Ascending aorta (tissue), 2 donors: ENCODE measurements at regions not wholly inside any gene's neighbourhood (a gene's known extent, or its start where the extent isn't known, plus 50 kb on each side); places are given as distances from the start of the nearest gene placed in this dataset.

Experiments used
- DNase-seq, 2 donors: peaks; one replicate each; pipeline ENCODE4 v3.0.0-alpha.2; 2019; ENCODE audit warnings: low spot score in 2 of 2
- H3K27ac ChIP-seq, 2 donors: fragments of 200-600 bp; sonication (generic); one replicate each; pipeline ENCODE4 v1.5.1; 2016 to 2017; ENCODE audit warnings: mild to moderate bottlenecking in 1 of 2
- H3K27me3 ChIP-seq: fragments of 200-600 bp; sonication (generic); one replicate; pipeline ENCODE4 v1.5.1; 2017
- H3K36me3 ChIP-seq, 2 donors: fragments of 200-600 bp; sonication (generic); one replicate each; pipeline ENCODE4 v1.5.1; 2016
- H3K4me1 ChIP-seq, 2 donors: fragments of 200-600 bp; sonication (generic); one replicate each; pipeline ENCODE4 v1.5.1; 2016 to 2017; ENCODE audit warnings: mild to moderate bottlenecking in 1 of 2
- H3K4me3 ChIP-seq, 2 donors: fragments of 200-600 bp; sonication (generic); one replicate each; pipeline ENCODE4 v1.5.1; 2016 to 2017; ENCODE audit warnings: mild to moderate bottlenecking in 1 of 2
- H3K9me3 ChIP-seq, 2 donors: fragments of 200-600 bp; sonication (generic); one replicate each; pipeline ENCODE4 v1.5.1; 2016
- CTCF ChIP-seq, 3 experiments: fragments of 200-600 bp in 2 of 3; fragments of 450-650 bp in 1 of 3; sonication (generic) in 2 of 3; IDR thresholded peaks; one replicate each; pipeline ENCODE4 v1.5.1; 2016 to 2019; ENCODE audit warnings: antibody characterized with exemption in 3 of 3, mild to moderate bottlenecking in 1 of 3, moderate library complexity in 1 of 3
- intact Hi-C: fragments of 100-400 bp; cut with DNase I; formaldehyde crosslinking; loops from one replicate; pipeline ENCODE4 v1.15.1; 2023

GRCh38 chr1:98129491-98129890 is 208.7 kb upstream of the DPYD start:
- intact Hi-C loops = no loop called here
- TF ChIP-seq CTCF (IDR thresholded peaks at IDR 0.05) = no peak

GRCh38 chr1:98126740-98127139 is 205.9 kb upstream of the DPYD start:
- intact Hi-C loops = no loop called here
- TF ChIP-seq CTCF (IDR thresholded peaks at IDR 0.05) = no peak
- H3K9me3 ChIP-seq = no peaks in the 10 kb centered on the region

More at GRCh38 chr1:98129491-98129890, 208.7 kb upstream of the DPYD start:
- Histone ChIP-seq H3K4me3 (no peak overlapping the region), H3K9me3 (no peaks in the 10 kb centered on the region), H3K4me1 (no peaks in the 10 kb centered on the region), H3K36me3 (no peaks in the 10 kb centered on the region), H3K27ac (no peak overlapping the region), H3K27me3 (no peaks in the 10 kb centered on the region)
- DNase-seq = no peak

GRCh38 chr1:98121646-98122045 is 200.8 kb upstream of the DPYD start:
- Histone ChIP-seq H3K27me3 (no peaks in the 10 kb centered on the region), H3K36me3 (no peaks in the 10 kb centered on the region), H3K9me3 (no peaks in the 10 kb centered on the region), H3K27ac (no peak overlapping the region), H3K4me1 (no peaks in the 10 kb centered on the region), H3K4me3 (no peak overlapping the region)
- DNase-seq = no peak
- TF ChIP-seq CTCF (IDR thresholded peaks at IDR 0.05) = no peak
- intact Hi-C loops = no loop called here

More at GRCh38 chr1:98126740-98127139, 205.9 kb upstream of the DPYD start:
- H3K27me3 ChIP-seq = no peaks in the 10 kb centered on the region
- H3K4me3 ChIP-seq = no peak overlapping the region
- DNase-seq = no peak
- no peak overlapping the region for H3K27ac ChIP-seq
- no peaks in the 10 kb centered on the region for H3K4me1 ChIP-seq
- H3K36me3 ChIP-seq = no peaks in the 10 kb centered on the region

GRCh38 chr1:98119796-98120195 is 199.0 kb upstream of the DPYD start:
- Histone ChIP-seq H3K27me3 (no peaks in the 10 kb centered on the region), H3K36me3 (no peaks in the 10 kb centered on the region), H3K4me3 (no peak overlapping the region), H3K27ac (no peak overlapping the region), H3K9me3 (no peaks in the 10 kb centered on the region), H3K4me1 (no peaks in the 10 kb centered on the region)
- TF ChIP-seq CTCF (IDR thresholded peaks at IDR 0.05) = no peak
- DNase-seq = no peak
- intact Hi-C loops = no loop called here

- Histone ChIP-seq H3K27me3 (no peaks in the 10 kb centered on the region), H3K4me3 (no peak overlapping the region), H3K4me1 (no peaks in the 10 kb centered on the region), H3K36me3 (no peaks in the 10 kb centered on the region), H3K9me3 (no peaks in the 10 kb centered on the region), H3K27ac (no peak overlapping the region)
- DNase-seq = no peak
- no peak for TF ChIP-seq CTCF (IDR thresholded peaks at IDR 0.05)
- intact Hi-C loops = no loop called here
These were observed 193.0 kb upstream of the DPYD start for GRCh38 chr1:98113811-98114210.

- peaks cover 0 to 5% of the 10 kb centered on the region in 2 donors for H3K9me3 ChIP-seq
- intact Hi-C loops = no loop called here
- H3K27me3 ChIP-seq = no peaks in the 10 kb centered on the region
- H3K4me1 ChIP-seq = no peaks in the 10 kb centered on the region
- no peak overlapping the region for H3K27ac ChIP-seq
- no peaks in the 10 kb centered on the region for H3K36me3 ChIP-seq
- no peak for TF ChIP-seq CTCF (IDR thresholded peaks at IDR 0.05)
- no peak for DNase-seq
- H3K4me3 ChIP-seq = no peak overlapping the region
These were observed 191.8 kb upstream of the DPYD start for GRCh38 chr1:98112626-98113025.
